ENCODE measurements at regions not wholly inside any gene's neighbourhood (a gene's known extent, or its start where the extent isn't known, plus 50 kb on each side); places are given as distances from the start of the nearest gene placed in this dataset.

DNA sequence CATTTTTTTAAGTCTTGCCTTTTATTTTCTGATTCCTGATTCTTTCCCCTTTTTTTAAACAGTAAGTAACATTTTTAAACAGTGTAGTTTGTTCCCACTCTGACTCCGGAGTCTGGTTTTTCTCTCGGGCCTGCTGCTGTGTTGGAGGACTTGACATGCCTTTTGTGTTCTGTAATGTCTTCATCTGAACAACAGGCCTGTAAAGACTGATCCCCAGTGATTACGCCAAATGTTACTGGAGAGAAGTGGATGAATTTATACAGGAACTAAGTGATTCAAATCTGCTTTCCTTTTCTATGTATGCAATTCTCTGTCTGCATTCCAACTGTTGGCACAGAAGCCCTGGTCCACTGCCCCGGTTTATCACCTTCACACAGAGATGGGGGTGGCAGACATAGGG is 54.3 kb upstream of the RMDN2 start:
- no peak for DNase-seq (ENCODE audit: extremely low read depth, low read depth)

DNA sequence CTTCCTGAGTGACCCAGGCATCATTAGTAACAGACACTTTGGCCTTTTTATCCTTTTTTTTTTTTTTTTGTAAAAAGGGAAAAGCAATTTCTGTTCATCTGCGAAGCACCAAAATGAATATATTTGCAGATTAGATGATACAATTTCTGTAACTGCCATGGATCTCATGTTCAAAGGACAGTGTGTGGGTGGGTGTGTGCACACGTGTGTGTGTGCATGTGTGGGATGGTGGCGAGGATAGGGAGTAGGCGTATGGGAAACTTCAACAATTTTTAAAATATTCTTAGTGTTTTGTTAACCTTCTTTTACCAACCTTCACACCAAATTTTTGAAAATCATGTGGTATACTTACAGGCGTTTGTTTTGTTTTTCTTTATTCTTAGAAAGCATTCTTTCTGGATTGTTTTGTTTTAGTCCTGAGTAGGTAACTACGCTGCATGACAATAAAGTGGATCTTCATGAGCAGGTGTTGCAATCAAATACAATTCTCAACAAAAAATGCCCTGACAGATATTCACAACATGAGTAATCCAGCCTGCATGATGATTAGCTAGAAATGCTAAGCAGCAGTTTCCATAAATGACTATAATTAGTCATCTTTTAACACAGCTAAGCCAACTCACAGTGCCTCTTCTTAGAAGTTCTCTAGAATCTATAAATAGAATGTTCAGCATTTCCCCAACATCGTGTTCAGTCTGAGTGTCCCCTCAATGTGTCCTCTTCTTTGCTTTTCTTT is 53.5 kb upstream of the RMDN2 start:
- DNase-seq (ENCODE audit: extremely low read depth, low read depth), result no peak
- H3K4me3 ChIP-seq (replicated peaks; ENCODE audit: low read depth, low read length), result no peak overlapping the region
- no peak for TF ChIP-seq CTCF (IDR thresholded peaks at IDR 0.05; ENCODE audit: low read depth, low read length, missing control alignments)

More for the DNA sequence above, 54.3 kb upstream of the RMDN2 start:
- H3K4me3 ChIP-seq (replicated peaks; ENCODE audit: low read depth, low read length), result no peak overlapping the region
- no peak for TF ChIP-seq CTCF (IDR thresholded peaks at IDR 0.05; ENCODE audit: low read depth, low read length, missing control alignments)

DNA sequence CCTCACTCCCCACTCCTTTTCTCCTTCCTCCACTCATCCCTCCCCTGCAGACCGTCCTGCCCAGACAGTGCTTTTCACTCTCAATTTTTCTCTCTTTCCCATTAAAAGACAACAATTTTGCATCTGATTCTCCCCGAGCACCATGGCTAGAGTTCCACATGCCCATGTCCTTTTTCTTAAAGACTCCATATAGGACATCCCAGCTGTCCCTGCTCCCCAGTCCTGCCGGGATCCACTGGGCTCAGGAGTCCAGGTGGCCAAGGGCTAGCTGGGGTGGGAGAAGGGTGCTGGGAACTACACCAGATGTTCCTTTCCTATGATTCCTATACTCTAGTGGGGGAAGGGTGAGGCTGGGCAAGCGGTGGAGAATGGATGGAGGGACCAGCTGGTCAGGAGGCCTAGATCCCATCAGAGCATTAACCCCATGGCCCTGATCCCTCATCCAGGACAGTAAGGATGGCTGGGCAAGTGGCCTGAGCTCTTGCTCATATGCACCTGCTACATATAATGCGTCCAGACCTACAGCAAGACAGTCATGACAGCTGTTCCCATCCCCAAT is 52.8 kb upstream of the RMDN2 start:
- TF ChIP-seq CTCF (IDR thresholded peaks at IDR 0.05; ENCODE audit: low read depth, low read length, missing control alignments), result no peak
- DNase-seq (ENCODE audit: extremely low read depth, low read depth), result no peak
- no peak overlapping the region for H3K4me3 ChIP-seq (replicated peaks; ENCODE audit: low read depth, low read length)

DNA sequence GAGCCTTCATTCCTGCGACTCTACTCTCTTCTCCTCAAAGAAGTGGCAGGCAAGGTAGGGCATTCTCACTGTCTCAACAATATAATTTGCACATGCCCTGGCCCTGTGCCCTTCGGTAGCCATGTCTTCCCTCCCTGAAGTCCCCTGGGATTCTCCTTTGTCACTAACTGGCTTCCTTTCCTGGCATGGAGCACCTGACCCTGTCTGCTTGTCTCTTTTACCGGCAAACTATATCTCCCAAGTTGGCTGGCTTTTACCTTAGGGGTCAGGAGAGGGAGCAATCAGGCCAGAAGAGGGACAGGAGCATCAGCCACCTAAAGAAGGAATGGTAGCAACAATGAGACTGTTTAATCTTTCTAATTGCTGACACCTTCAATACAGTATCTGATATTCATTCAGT is 51.9 kb upstream of the RMDN2 start:
- no peak overlapping the region for H3K4me3 ChIP-seq (replicated peaks; ENCODE audit: low read depth, low read length)
- no peak for TF ChIP-seq CTCF (IDR thresholded peaks at IDR 0.05; ENCODE audit: low read depth, low read length, missing control alignments)
- DNase-seq (ENCODE audit: extremely low read depth, low read depth), result no peak

DNA sequence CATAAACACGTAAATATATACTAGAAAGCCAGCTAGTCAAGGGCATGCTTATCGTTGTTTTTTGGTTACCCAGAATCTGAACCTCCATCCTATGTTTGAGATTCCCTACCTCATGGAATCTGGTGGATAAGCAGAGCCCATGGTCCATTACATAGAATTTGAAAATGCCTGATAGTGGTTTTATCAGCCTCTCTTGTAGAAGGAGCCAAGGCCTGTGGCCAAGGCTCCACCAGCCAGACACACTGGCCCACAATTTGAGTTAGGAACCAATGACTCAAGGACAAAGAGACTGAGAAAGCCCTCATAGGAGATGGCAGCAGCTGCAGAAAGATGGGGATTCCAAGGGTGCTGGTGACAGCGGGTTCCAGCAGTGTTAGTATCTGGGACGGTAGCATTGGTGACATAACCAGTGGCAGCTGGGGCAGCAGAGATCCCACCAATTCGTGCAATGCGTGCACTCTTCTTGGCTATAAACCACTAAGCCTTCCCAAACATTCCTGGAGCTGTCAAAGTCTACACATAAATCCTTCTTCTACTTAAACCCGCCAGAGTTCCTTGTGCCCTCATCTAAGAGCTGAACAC is 51.2 kb upstream of the RMDN2 start:
- H3K4me3 ChIP-seq (replicated peaks; ENCODE audit: low read depth, low read length), result no peak overlapping the region
- TF ChIP-seq CTCF (IDR thresholded peaks at IDR 0.05; ENCODE audit: low read depth, low read length, missing control alignments), result no peak
- no peak for DNase-seq (ENCODE audit: extremely low read depth, low read depth)

- TF ChIP-seq CTCF (IDR thresholded peaks at IDR 0.05; ENCODE audit: low read depth, low read length, missing control alignments), result no peak
- no peak for DNase-seq (ENCODE audit: extremely low read depth, low read depth)
- H3K4me3 ChIP-seq (replicated peaks; ENCODE audit: low read depth, low read length), result no peak overlapping the region
These were observed 50.6 kb upstream of the RMDN2 start for GRCh38 chr2:37874470-37874869.

Data from HFF-Myc (cell line).